ENCODE measurements at regions not wholly inside any gene's neighbourhood (a gene's known extent, or its start where the extent isn't known, plus 50 kb on each side); places are given as distances from the start of the nearest gene placed in this dataset.

DNA sequence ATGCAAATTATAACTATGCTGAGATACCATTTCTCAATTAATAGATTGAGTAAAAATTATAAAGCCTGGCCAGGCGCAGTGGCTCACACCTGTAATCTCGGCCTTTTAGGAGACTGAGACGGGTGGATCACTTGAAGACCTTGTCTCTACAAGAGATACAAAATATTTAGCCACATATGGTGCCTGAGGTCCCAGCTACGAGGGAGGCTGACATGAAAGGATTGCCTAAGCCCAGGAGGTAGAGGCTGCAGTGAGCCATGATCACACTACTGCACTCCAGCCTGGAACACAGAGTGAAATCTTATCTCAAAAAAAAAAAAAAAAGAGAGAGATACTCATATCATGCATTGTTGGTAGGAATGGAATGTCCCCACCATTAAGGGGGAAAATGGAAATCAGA, 142.4 kb downstream of the RCN1 start:
- Histone ChIP-seq H2AFZ (ENCODE audit: control insufficient read depth, low read length) (no peak overlapping the region), H3K9me3 (ENCODE audit: control insufficient read depth, low read depth, low read length) (no peaks in the 10 kb centered on the region), H3K9me1 (ENCODE audit: control insufficient read depth, extremely low read depth, insufficient read depth, low read length) (no peaks in the 10 kb centered on the region), H3K4me2 (ENCODE audit: control insufficient read depth, extremely low read depth, insufficient read depth, low read depth, low read length) (no peak overlapping the region), H3K9ac (ENCODE audit: control insufficient read depth, extremely low read depth, insufficient read depth, low read length) (no peak overlapping the region), H3K27me3 (ENCODE audit: control insufficient read depth, extremely low read depth, insufficient read depth, low read length) (no peaks in the 10 kb centered on the region), H3K36me3 (ENCODE audit: control insufficient read depth in 2 of 2, extremely low read depth in 1 of 2, insufficient read depth in 2 of 2, low read length in 2 of 2) (no peaks in the 10 kb centered on the region), H4K20me1 (ENCODE audit: control insufficient read depth, extremely low read depth, insufficient read depth, low read length) (no peaks in the 10 kb centered on the region), H3K27ac (ENCODE audit: control insufficient read depth, insufficient read depth, low read length) (no peak overlapping the region), H3K79me2 (ENCODE audit: control insufficient read depth, insufficient read depth, low read length) (no peaks in the 10 kb centered on the region), H3K4me1 (ENCODE audit: control insufficient read depth, extremely low read depth, insufficient read depth, low read length) (no peaks in the 10 kb centered on the region), H3K4me3 (ENCODE audit: control insufficient read depth in 2 of 3, extremely low read depth in 1 of 3, insufficient read depth in 2 of 3, low read depth in 1 of 3, low read length in 3 of 3) (no peak overlapping the region)
- dilution Hi-C loops (cut with MboI; ENCODE audit: extremely low pct_ligation_motif_present, low sequenced_read_pairs): no loop called here
- no peak for FAIRE-seq
- TF ChIP-seq EZH2 (IDR thresholded peaks at IDR 0.05; ENCODE audit: low read length): no peak
- TF ChIP-seq, protein P1, sequence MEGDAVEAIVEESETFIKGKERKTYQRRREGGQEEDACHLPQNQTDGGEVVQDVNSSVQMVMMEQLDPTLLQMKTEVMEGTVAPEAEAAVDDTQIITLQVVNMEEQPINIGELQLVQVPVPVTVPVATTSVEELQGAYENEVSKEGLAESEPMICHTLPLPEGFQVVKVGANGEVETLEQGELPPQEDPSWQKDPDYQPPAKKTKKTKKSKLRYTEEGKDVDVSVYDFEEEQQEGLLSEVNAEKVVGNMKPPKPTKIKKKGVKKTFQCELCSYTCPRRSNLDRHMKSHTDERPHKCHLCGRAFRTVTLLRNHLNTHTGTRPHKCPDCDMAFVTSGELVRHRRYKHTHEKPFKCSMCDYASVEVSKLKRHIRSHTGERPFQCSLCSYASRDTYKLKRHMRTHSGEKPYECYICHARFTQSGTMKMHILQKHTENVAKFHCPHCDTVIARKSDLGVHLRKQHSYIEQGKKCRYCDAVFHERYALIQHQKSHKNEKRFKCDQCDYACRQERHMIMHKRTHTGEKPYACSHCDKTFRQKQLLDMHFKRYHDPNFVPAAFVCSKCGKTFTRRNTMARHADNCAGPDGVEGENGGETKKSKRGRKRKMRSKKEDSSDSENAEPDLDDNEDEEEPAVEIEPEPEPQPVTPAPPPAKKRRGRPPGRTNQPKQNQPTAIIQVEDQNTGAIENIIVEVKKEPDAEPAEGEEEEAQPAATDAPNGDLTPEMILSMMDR (optimal IDR thresholded peaks at IDR 0.05 in 1 of 3, IDR thresholded peaks at IDR 0.05 in 1 of 3, conservative IDR thresholded peaks at IDR 0.05 in 1 of 3; ENCODE audit: extremely low read depth in 1 of 3, insufficient read depth in 2 of 3, low read length in 3 of 3): no peak
- DNase-seq (ENCODE audit: low read depth, low spot score): no peak

DNA sequence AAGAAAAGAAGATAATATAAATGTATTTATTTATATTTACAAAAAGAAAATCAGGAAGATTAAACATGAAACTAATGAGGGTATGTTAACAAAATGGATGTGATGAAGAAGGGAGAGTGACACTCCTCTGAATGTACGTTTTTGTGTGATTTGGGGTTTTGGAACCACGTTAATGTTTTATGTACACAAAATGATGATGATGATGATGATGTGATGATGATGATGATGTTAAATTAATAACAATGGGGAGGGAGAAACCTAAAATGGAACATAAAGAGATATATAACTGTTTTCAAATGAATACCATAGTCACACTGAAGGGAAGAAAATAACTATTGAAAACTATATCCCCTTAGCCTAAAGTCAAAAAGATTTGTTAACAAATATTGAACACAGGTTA, 143.1 kb downstream of the RCN1 start:
- TF ChIP-seq EZH2 (IDR thresholded peaks at IDR 0.05; ENCODE audit: low read length): no peak
- TF ChIP-seq, protein P1 (optimal IDR thresholded peaks at IDR 0.05 in 1 of 3, IDR thresholded peaks at IDR 0.05 in 1 of 3, conservative IDR thresholded peaks at IDR 0.05 in 1 of 3; ENCODE audit: extremely low read depth in 1 of 3, insufficient read depth in 2 of 3, low read length in 3 of 3): no peak
- Histone ChIP-seq H3K27ac (ENCODE audit: control insufficient read depth, insufficient read depth, low read length) (no peak overlapping the region), H3K4me2 (ENCODE audit: control insufficient read depth, extremely low read depth, insufficient read depth, low read depth, low read length) (no peak overlapping the region), H3K4me3 (ENCODE audit: control insufficient read depth in 2 of 3, extremely low read depth in 1 of 3, insufficient read depth in 2 of 3, low read depth in 1 of 3, low read length in 3 of 3) (no peak overlapping the region), H3K79me2 (ENCODE audit: control insufficient read depth, insufficient read depth, low read length) (no peaks in the 10 kb centered on the region), H3K4me1 (ENCODE audit: control insufficient read depth, extremely low read depth, insufficient read depth, low read length) (no peaks in the 10 kb centered on the region), H3K9me3 (ENCODE audit: control insufficient read depth, low read depth, low read length) (no peaks in the 10 kb centered on the region), H3K9me1 (ENCODE audit: control insufficient read depth, extremely low read depth, insufficient read depth, low read length) (no peaks in the 10 kb centered on the region), H3K27me3 (ENCODE audit: control insufficient read depth, extremely low read depth, insufficient read depth, low read length) (no peaks in the 10 kb centered on the region), H3K36me3 (ENCODE audit: control insufficient read depth in 2 of 2, extremely low read depth in 1 of 2, insufficient read depth in 2 of 2, low read length in 2 of 2) (no peaks in the 10 kb centered on the region), H4K20me1 (ENCODE audit: control insufficient read depth, extremely low read depth, insufficient read depth, low read length) (no peaks in the 10 kb centered on the region), H2AFZ (ENCODE audit: control insufficient read depth, low read length) (no peak overlapping the region), H3K9ac (ENCODE audit: control insufficient read depth, extremely low read depth, insufficient read depth, low read length) (no peak overlapping the region)
- FAIRE-seq: no peak
- dilution Hi-C loops (cut with MboI; ENCODE audit: extremely low pct_ligation_motif_present, low sequenced_read_pairs): no loop called here
- no peak for DNase-seq (ENCODE audit: low read depth, low spot score)
